GM04504 (cell line): ENCODE measurements at regions not wholly inside any gene's neighbourhood (a gene's known extent, or its start where the extent isn't known, plus 50 kb on each side); places are given as distances from the start of the nearest gene placed in this dataset.
"Not testable (repeated sequence)": the region's sequence is repeated elsewhere in the genome, so short reads cannot be mapped to it uniquely, and the experiment has no call there.

Experiments
- DNase-seq: peaks from one replicate; pipeline ENCODE4 v3.0.0-alpha.2; 2012; ENCODE audit warnings: low read depth

DNA sequence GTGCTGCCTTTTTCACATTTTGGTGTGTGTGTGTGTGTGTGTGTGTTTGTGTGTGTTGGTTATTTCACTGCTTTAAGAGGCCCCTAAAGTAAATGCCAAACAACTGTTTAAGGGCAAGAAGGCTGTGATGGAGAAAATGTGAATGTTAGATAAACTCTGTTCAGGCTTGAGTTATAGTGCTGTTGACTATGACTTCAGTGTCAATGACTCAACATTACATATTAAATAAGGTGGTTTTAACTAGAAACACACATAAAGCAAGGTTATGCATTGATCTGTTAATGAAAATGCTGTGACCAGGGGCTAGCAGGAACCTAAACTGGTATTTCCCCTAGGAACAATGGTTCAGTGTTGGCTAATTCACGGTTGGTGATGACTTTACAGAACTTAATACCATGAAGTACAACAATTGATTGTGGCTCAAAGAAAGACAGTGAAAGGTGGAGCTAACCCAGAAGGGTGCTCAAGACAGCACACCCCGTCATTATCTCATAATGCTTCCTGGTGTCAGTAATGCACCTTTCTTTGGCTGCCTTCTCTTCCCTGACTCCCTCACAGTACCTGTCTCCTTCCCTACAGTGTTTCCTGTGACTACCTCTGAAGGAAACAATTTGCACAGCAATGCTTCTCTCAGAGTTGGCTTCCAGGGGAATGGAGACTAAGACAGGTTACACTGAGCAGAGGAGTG lies 116.1 kb downstream of the RIN2 start:
- DNase-seq: no peak

DNA sequence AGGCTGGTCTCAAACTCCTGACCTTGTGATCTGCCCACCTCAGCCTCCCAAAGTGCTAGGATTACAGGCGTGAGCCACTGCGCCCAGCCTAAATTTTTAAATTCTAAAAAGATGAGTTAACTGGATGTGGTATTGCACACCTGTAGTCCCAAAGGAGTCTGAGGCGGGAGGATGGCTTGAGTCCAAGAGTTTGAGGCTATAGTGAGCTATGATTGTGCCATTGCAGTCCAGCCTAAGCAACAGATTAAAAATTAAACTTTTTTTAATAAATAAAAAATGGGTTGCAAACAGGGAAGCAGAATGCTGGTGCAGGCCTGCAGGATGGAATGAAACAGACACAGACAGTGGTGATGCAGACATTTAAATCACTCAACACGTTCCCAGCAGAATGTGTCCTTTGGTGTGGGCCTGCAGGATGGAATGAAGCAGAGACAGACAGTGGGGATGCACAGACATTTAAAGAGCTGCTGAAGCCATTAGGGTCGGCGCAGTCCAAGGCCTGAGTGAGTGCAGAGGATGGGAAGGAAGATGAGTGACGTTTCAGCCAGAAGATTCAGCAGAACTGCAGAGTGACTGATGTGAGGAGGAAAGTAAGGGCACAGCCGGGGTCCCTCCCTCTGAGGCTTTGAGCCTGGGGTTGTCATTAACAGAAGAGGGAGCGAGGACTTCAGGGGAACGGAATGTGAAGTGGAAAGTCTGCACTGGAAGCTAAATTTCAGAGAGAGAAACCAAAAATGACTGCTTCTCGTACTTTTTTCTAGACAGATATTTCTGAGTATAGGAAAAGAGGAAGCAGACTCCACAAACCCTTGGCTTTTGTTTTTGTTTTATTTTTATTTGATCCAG lies 117.5 kb downstream of the RIN2 start:
- no peak for DNase-seq

DNA sequence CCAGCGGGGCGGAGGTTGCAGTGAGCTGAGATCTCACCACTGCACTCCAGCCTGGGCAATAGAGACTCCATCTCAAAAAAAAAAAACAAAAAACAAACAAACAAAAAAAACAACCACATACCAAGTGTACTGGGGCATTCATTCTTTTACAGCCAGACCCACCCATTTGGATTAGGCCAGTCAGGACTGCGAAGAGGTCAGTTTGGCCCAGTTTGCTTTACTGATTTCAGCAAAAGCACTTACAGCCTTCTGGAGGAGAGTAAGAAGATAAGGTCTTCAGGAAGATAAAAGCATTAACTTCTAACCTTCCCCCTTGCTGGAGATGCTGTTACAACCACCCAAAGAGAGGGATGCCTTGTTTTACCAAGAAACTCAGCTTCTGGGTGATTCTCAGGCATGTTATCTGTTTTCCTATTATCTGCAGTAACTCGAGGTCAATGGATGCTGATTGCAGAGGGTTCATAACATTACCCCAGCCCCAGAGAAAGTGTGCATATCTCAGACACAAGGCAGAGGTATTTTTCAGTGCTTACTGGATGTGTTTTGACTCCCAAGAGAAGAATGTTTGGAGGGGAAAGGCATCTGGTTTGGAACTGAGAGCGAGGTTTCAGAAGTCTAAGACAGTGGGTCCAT lies 118.9 kb downstream of the RIN2 start:
- DNase-seq: no peak

DNA sequence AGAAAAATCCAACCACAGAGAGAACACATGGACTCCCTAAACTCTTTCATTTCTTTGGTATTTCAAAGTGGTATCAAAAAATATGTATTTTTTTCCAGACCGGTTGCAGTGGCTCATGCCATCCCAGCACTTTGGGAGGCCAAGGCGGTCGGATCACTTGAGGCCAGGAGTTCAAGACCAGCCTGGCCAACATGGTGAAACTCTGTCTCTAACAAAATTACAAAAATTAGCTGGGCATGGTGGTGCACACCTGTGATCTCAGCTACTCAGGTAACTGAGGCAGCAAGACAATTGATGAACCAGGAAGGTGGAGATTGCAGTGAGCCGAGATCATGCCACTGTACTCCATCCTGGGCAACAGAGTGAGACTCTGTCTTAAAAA lies 121.8 kb downstream of the RIN2 start:
- not testable (repeated sequence) for DNase-seq

DNA sequence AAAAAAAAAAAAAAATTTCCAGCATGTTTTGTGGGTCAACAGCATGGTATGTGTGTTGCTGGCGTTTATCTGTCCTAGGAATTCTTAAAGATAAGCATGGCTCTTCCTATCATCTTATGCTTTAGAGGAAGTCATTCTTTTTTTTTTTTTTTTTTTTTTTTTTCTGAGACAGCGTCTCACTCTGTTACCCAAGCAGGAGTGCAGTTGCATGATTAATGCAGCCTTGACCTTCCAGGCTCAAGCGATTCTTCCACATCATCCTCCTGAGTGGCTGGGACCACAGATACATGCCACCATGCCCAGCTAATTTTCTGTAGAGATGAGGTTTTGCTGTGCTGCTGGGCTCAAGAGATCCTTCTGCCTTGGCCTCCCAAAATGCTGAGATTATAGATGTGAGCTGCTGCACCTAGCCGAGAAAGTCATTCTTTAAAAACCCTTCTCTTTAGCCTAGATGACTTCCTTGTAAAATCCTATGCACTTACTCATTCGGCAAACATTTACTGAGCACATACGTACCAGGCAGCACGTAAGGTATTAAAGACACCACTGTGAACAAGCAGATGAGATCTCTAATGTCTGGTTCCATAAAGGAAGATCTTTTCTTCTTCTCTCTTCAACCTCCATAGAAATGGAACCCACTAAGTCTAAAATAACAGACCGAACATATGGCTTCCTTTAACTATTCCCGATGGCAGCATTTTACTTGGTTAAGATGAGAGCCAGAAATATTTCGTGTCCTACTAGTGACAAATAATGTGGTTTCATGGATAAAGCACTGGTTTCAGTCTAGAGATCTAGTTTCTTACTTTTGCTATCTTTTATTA lies 122.4 kb downstream of the RIN2 start:
- DNase-seq: no peak

DNA sequence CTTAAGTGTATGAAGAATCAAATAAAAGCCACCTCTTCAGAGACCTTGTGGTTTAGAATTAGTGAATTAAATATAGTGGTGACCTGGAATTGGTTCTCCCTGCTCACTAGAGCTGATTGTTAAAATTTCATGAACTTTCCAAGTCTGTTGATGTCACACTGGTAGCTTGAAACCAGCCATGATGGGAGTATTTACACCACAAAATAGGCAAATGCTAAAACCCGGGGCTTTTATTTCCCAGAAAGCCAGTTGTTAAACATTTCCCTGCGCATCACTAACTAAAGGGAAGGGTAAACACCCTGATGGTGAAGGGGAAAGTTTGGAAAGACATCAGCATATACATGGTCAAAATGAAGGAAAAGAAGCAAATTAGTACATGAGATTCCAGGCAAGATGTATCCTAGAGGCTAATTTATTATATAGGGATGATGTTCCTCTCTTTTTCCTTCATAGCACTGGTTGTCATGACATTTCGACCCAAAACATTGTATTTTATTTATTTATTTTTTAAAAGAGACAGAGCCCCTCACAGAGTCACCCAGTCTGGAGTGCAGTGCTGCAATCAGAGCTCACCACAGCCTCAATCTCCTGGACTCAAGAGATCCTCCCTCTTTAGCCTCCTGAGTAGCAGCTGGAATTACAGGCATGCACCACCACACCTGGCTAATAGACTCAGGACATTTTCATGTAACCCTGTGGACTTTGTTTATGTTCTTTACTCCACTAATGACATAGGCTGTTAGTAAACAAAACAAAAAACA lies 123.2 kb downstream of the RIN2 start:
- no peak for DNase-seq

DNA sequence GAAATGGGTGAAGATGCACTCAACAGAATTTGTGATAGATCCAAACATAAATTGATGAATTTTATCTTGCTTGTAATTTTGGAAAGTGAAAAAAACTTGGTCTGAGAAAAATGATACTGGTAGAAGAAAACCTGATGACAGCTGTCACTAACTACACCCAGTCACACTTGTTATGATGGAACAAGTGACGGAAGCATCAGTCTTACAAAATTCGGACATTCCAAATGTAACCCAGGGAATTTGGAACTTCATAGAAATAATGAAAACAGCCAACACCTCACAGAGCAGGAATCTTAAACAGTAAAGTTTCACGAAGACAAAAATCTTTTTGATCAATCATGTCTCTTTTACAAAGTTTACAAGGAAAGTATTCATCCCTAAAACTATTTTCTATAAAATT lies 123.9 kb downstream of the RIN2 start:
- no peak for DNase-seq

DNA sequence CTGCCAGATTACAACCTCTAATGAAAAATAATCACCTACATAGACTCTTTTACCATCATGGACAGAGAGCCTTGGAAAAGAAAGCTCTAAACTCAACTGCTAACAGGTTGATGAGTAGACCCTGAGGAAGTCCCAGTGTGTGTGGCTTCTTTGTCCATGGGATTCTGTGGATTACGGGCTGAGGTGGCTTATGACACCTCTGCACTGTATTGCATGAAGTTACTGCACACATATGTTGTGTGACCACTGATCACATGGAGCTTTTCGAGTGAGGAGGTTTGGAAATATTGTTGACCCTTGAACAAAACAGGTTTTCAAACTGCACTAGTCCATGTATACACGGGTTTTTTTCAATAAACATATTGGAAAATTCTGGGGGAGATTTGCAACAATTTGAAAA lies 124.4 kb downstream of the RIN2 start:
- no peak for DNase-seq

DNA sequence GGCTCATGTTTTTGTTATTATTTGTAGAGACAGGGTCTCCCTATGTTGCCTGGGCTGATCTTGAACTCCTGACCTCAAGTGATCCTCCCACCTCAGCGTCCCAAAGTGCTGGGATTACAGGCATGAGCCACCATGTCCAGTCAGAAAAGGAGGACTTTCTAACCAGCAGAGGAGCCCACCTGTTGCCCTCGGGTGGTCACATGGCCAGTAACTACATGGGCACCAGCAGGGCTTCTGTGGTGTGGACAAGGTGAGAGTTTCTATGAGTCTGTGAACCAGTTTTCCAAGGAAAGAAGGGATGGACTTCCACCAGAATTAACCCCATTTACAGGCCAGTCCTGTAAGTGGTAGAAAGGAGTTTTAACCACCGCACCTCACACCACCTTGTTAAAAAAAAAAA lies 125.4 kb downstream of the RIN2 start:
- no peak for DNase-seq

DNA sequence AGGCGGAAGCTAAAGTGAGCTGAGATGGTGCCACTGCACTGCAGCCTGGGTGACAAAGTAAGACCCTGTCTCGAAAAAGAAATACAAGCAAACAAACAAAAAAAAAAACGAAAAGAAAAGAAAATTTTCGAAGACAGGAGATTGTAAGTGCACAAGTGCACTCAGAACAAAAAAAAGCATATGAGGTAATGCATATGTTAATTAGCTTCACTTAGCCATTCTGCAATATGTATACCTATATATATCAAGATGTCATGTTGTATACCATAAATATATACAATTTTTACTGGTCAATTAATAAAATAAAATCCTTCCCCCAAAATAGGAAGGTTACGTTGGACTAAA lies 127.5 kb downstream of the RIN2 start:
- DNase-seq: no peak

DNA sequence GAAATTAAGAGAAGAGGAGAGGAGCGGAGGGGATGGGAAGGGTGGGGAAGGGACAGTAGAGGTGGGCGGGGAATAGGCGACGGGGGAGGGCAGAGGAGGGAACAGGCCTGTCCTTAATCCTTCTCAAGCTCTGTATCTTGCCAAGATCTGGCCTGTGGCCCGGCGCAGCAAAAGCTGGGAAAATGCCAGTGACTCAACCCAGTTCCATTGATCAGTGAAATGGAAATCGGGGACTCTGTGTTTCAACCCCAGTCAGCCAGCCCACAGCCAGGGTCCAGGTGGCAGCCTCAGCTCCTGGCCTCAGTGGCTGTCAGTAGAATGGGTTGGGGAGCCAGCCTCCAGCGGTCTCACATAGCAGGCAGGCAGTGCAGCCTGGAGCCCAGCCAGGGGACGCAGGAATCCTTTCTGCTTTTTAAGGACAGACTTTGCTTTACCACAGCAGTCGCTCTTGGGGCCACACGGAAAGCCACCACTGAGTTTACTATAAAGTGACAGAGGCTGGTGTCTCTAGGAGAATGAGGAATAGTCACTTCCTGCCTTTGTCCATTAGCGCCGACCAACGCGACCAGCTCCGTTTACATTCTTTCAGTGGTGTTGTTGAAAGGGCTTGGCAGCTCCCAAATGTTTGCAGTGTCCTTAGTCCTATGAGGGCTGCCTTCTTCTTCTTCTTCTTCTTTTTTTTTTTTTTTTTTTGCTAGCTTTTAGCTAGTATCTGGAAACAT lies 128.0 kb downstream of the RIN2 start:
- no peak for DNase-seq

DNA sequence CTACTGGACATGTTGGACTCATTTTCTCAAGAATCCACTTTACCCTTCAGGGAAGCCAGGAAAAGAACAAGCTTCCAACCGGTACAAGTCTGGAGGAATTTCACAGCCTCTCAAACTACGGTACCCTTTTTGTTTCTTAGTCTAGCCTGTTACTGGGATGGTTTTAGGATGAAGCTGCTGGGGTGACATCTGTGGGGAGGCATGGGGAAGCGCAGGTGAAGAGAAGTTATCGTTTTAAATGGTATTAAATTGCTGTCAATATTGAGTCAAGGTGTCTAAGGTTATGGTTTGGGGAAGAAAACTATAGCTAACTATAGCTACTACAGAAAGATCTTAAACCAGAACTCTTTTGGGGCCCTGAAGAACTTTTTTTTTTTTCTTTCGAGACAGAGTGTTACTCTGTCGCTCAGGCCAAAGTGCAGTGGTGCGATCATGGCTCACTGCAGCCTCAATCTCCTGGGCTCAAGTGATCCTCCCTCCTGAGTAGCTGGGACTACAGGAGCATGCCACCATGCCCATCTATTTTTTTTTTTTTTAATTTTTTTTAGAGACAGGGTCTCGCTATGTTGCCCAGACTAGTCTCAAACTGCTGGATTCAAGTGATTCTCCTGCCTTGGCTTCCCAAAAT lies 128.7 kb downstream of the RIN2 start:
- no peak for DNase-seq

DNA sequence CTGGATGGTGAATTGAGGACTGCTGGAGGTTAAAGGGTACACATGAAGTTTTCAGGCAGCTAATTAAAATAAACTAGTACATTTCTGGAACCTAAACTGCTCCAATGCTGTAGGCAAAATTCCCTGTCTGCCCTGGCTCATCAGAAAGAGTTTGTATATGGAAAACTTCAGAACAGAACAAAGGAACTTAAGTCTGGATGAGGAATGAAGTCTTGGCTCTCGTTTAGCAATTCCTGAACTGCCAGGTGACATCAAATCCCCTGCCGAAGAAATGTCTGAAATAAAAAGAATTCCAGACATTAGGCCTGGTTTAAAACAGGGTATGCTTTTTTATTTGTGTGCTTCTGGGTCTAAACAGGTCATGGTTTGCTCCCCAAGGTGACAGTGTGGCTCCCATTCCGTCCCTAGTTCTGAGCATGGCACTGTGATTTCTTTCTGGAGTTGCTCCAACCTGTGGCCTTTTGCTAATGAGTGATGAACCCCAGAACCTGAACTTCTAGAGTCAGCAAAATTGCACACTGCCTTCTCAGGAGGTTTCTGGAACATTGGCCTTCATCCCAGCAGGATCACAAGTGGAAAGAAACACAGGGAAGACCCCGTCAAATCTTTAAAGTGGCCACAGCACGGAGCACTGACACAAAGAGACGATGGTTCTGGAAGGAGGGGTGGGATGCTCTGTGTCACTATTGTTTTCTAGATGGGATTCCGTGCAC lies 129.4 kb upstream of the NAA20 start:
- DNase-seq: no peak

DNA sequence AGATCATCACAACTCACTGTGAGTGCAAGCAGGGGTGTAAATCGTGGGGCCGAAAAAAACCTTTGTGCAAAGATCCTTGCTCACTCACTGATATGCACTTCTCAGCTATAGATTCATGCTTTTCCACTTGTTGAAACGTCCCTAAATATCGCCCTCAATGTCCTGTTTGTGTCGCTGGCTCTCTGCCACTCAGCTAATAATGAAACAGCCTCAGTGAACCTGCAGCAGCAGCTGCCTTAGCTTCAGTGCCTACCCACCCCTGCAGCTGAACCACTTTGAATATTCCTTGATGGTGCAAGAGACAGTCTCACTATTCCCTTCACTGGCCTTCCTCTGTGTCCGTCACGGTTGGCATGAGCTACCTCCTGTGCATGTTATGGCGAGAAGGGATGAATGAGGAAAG lies 128.9 kb upstream of the NAA20 start:
- DNase-seq: no peak

DNA sequence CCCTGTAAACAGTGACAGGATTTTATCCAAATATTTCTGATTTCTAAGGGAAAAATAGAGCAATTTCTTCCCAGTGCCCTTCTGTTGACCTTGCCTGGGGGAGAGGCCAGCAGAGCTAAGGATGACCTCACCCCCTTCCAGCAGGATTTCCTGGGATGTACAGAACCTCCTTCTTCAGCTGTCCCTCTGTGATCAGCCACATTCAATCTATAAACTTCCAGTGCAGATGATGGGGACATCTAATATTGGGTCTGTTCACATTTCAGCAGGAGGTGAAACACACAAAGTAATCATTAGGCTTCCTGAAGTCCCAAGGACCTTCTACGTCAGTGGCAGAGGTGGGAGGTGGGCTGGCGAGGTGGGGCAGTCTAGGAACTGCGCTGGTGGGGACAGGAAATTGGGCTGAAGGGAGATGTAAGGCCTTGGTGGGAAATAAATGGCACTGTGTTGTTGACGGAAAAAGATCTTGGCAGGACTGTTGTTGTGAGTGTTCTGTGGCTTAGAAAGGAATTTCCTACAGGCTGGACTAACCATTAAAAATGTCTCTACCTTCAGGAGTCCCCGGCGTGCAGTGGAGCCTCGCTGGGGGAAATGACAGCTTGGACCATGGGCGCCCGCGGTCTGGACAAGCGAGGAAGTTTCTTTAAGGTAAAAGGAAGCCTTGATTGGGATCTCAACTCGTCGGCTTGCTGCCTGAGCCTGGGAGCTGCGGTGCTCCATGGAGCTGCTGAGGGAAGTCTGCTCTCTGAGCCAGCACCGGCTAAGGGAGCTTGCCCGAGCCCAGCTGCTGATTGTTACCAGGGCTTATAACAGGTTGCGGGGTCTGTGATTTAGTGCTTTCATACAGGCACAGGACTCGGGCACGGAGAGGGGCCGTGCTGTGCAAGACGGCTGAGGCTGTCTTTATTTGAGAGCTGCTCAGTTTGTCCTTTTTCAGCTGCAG lies 127.9 kb upstream of the NAA20 start:
- DNase-seq: no peak

DNA sequence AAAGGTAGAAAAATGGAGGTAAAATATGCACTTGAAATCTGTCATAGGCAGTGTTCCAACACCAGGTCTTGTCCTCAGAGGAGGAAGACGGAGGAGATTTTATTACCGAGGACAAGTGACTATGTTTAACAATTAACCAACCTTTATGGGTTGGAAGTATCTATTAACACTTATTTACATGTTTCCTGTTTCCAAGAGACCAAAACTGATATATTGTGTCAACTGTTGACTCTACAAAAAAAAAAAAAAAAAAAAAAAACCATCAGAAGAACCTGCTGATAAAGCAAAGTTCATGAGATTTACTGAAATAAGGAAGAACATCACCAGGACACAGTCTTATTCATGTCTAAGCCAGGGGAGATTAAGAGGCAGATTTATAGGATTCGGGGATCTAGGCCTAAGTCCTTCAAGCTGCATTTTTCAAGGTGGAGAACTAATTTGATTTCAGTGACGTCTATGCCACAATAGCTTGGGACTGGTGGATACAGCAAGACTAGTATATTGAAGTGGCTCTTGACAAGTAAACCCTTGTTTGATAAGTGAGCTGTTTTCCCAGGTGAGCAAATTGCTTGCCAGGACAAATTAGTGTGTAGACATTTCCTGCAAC lies 126.6 kb upstream of the NAA20 start:
- DNase-seq: no peak

DNA sequence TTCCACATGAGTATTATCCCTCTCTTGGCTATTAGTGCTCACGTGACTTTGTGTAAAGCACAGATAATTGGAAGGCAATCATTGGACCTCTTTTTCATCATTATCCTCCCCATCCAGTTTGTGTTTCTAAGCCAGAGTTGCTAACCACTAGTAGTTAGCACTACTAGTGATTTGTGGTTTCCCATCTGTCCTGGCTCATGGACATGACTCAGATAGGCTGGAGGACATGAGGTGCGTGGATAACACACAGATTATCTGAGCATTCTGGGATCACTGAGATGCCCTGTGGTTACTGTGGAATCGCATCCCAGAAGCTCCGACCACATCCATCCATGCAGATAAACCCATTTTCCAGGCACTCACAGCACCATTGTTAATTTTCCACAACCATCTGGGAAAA lies 123.8 kb upstream of the NAA20 start:
- no peak for DNase-seq

DNA sequence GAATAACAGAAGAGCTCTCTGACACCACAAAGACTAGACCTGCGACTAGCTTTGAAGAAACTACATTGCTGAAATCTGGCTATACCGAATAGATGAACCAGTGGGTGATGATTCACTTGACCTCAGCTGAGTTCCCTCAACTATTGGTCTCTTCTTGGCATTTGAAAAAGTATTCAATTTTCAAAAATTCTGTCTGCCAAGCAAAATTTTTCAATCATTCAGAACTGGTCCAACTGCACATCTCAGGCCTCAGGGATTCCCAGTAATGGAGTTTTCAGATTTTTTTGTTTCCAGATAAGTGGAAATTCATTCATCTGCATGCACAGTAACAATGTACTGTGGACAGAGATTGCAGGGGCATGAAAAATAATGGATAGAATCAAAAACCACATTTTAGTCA lies 121.4 kb upstream of the NAA20 start:
- DNase-seq: no peak
